GM19023 (cell line): ENCODE measurements at regions not wholly inside any gene's neighbourhood (a gene's known extent, or its start where the extent isn't known, plus 50 kb on each side); places are given as distances from the start of the nearest gene placed in this dataset.
"Not testable (repeated sequence)": the region's sequence is repeated elsewhere in the genome, so short reads cannot be mapped to it uniquely, and the experiment has no call there.

Source experiments
- ATAC-seq: cut with Tn5 transposase; IDR thresholded peaks from one replicate; pipeline ENCODE4 v1.9.1; 2021; ENCODE audit warnings: mild to moderate bottlenecking, moderate library complexity; ENCODE audit not compliant: unreplicated experiment

DNA sequence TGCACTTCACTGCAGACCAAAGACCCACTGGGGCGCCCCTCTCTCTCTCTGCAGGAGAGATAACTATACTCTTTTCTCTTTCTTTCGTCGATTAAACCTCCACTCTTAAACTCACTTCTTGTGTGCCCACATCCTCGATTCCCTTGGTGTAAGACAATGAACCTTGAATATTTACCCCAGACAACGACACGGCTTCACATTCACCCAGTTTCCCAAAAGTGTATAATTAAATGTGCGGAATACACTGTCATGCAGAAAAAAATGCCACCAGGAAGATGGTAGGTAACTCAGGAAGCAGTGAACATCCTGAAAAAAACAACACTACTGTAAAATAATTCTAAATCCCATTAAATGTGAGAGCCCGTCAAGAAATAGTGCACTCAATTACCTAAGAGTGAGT, 882.2 kb downstream of the TYW1 start:
- no peak for ATAC-seq

DNA sequence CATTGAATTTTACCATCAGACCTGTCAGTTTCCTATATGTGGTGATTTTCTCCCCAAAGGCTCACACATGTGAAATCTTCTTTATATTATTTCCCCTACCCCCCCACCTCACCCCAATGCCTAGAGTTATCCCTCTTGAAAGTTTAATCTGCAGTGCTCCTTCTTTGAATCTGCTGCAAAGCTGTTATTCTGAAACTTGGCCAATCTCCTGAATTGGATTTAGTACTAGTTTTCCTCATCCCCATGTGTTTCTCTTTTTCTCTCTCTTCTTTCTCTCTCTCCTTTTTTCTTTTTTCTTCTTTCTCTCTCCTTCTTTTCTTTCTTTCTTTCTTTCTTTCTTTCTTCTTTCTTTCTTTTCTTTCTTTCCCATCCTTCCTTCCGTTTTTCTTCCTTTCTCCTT, 886.2 kb downstream of the TYW1 start:
- no peak for ATAC-seq

DNA sequence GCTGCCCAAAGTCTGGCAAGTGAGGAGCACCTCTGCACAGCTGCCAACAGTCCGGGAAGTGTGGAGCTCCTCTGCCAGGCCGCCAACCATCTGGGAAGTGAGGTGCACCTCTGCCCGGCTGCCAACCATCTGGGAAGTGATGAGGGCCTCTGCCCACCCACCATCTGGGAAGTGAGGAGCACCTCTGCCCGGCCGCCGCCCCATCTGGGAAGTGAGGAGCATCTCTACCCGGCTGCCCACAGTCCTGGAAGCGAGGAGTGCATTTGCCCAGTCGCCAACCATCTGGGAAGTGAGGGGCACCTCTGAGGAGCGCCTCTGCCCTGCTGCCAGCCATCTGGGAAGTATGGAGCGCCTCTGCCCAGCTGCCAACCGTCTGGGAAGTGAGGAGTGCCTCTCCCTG, 893.7 kb downstream of the TYW1 start:
- ATAC-seq: no peak

DNA sequence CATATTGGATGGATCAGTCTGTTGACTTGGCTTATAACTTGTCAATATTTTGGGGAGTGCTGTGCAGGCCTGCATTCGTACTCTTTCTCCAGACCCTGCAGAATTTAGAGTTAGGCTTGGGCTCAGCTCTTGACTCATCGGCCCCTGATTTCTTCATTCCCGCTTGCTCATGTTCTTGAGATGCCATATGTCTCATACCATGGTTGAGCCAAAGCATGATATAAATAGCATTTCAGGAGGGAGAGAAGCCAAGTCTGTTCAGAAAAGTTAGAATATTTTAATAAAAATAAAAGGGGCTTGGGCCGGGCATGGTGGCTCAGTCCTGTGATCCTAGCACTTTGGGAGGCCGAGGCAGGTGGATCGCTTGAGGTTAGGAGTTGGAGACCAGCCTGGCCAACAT, 898.1 kb downstream of the TYW1 start:
- no peak for ATAC-seq

DNA sequence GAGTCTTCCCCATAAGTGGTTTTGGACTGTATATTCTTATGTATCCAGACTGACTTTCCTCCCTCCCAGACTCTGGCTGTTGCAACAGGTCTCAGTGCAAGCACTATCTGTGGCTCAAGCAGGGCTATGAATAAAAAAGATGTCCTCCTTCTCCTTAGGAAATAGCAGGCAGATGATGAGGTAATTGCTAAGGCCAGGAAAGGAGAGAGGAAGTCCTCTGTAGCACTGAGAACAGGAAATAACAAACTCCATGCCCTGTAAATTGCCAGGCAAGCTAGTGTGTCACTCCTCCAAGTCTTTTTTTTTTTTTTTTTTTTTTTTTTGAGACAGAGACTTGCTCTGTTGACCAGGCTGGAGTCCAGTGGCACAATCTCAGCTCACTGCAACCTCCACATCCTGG, 900.1 kb downstream of the TYW1 start:
- no peak for ATAC-seq

DNA sequence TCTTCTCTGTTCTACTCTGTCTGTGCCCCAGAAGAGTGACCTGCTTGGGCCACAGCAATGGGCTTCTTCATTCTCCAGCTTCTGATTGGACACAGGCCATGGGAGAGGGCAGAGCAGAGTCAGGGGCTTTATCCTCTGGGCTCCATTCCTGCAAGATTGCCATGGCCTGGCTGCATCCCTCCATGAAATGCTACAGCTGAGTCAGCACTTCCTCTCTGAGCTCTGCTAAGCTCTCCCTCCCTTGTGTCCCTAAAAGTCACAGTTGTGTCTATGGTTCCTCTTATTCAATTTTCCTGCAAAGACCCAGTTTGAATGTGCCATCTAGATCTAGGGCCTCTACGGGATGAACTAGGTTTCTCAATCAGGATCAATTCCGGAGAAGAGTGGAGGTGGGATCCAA, 903.8 kb downstream of the TYW1 start:
- no peak for ATAC-seq

DNA sequence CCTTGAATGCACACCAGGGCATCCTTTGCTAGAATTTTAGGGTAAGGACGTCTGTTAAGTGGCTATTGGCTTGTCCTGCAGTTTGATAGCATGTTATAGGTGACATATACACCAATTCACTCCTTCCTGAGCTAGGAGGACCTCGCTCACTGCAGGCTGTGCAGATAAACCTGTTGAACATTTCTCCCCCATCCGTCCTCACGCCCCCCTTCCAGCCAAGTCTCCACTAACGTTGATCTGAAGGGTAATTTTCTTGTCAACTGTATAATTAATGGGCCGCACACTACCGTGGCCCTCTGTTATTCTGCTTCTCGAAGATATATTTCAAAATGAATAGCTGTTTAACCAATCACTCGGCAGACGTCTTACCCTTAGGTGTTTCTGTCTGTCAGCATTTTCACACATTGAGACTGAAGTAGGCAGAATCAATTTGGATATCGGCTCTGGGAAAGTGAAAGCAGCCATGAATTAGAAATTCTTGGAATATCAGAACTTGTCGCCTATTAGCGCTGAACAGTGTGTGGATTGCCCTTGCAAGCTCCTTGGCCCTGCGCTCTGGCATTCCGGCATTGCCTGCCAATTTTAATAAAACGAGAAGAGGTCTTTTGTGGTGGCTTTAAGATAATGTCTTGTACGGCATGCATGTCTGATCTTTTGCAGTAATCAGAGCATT, 905.3 kb downstream of the TYW1 start:
- no peak for ATAC-seq

DNA sequence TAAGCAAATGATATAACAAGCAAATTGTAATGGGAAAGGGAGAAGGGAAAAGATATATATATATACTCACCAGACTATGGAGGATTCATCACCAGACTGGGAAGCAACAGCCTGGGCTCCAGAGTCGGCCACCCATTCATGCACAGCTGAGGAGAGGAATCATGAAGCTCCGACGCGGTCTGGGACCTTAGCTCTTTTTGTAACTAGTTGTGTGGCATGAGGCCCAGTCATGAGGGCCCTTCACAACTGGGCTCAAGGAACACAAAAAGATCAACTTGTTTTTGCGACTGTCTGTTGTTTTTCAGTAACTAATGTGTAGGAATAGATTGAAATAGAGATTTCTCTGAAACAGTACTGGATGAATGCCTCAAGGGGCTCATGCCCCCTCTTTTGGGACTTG, 911.2 kb downstream of the TYW1 start:
- no peak for ATAC-seq

DNA sequence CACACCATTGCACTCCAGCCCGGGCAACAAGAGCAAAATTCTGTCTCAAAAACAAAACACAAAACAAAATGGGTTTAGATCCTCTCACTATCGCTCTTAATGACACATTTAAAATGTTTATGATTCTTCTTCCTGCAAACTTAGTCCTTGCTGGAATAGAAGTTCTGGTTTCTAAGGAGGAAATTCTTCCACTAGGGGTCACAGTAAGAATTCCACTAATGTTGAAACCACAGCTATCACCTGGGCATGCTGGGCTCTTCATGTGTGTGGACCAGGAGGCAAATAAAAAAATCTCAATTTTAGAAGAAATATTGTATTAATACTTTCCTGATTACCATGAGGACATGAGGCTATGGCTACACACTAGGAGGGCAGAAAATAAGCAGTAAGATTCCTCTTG, 915.8 kb downstream of the TYW1 start:
- ATAC-seq: no peak

DNA sequence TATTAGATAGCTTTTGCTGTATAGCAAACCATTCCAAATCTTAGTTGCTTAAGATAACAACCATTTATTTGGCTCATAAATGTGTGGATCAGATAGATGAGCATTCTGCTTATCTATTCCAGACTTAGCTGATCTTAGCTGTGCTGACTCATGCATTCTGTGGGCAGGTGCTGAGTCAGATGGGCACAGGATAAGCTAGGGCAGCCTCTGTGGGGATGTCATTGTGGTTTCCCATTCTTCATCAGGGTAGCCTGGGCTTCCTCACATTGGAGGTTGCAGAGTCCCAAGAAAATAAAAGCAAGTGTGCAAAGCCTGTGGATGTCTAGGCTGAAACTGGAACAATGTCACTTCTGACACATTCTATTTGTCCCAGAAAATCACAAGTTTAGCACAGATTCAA, 917.0 kb downstream of the TYW1 start:
- no peak for ATAC-seq

DNA sequence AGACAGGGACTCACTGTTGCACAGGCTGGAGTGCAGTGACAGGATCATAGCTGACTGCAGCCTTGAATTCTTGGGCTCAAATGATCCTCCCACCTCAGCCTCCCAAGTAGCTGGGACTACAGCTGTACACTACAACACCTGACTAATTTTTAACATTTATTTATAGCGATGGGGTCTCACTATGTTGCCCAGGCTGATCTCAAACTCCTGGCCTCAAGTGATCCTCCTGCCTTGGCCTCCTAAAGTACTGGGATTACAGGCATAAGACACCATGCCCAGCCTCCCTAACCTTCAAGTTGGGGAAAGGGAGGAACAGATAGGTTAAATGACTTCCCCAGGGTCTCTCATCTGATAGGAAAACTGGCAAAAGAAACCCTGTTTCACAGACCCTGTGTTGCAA, 919.5 kb downstream of the TYW1 start:
- ATAC-seq: not testable (repeated sequence)

DNA sequence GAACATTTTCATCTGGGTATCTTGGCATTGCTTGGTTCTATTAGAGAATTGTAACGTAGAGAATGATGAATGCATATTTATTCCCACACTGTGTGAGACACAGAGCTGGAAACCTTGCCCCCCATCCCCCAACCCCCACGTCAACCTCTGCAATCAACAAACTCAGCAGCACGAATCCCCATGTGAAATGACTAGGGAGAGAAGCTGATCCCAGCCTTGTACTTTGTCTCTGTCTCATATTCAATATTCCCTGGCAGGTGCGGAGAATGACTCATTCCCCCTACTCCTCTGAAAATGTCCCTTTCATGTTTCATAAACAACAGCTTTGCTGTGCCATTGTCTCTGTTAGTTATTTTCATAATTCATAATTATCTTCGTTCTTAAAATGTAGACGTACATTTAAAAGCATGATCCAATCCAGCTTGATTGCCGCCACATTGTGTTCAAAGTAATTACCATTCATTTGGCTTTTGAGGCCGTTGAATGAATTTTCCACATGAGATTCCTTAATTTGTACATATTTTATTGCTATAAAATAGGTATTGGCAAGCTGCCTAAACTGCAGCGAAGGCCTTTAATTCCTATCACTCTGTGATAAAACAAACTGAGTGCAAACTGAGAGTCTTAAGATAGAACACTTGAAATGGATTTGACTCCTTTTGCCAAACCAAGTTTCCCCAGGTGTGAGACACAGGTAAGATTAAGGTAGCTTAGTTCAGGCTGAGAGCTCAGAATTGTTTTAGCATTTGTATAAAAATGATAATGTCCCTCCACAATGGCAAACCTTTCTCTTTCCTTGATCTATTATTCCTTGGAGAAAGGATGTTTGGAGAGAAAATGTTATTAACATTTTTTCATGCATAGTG, 920.2 kb downstream of the TYW1 start:
- no peak for ATAC-seq

DNA sequence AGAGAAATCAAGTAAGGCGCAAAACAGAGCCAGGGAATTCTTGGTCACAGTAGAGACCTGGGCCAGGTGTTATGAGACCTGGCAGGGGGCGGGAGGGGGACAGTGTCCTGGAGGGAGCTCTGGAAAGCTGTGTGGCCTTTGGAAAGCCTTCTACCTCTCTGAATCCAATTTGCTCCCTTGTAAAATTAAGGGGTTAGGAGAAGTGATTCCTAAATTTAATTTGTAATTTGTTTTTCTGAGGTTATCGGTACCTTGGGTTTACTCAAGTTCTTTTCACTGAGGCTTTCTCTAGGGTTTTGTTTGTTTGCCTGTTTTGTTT, 920.8 kb downstream of the TYW1 start:
- no peak for ATAC-seq

DNA sequence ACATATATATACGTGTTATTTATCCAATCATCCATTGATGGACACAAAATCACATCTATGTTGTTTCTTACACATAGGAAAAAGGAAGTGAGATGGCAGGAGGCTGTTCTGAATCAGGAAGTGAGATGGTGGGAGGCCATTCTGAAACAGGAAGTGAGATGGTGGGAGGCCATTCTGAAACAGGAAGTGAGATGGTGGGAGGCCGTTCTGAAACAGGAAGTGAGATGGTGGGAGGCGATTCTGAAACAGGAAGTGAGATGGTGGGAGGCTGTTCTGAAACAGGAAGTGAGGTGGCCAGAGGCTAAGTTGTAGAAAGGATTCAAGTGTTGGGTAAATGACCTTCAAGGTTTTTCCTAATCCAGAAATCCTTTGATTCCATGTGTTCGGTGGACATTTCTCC, 921.5 kb downstream of the TYW1 start:
- no peak for ATAC-seq

DNA sequence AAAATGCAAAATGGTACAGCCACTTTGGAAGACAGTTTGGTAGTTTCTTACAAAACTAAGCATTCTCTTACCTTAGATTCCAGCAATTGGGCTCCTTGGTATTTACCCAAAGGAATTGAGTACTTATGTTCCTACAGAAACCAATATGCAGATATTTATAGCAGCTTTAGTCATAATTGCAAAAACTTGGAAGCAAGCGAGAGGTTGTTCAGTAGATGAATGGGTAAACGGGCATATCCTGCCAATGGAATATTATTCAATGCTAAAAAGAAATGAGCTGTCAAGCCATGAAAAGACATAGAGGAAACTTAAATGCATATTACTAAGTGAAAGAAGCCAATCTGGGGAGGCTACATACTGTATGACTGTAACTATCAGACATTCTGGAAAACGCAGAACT, 926.7 kb downstream of the TYW1 start:
- ATAC-seq: no peak

DNA sequence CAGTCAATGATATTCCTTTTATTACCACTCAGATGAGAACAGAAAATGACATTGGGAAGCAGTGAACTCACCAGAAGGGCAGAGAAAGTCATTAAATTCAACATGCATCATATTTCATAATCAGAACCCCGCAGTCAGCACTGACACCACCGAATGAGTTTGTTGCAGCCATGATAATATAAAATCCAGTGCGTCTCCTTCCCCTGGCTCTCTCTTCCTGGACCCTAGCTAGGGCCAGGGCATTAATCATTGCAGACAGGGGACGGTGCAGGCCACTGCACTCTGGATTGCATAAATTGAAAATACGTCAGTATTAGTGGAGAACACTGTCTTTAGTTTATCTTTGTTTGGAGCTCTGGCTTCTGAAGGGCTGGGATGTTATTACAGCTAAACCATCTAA, 931.5 kb downstream of the TYW1 start:
- ATAC-seq: no peak

DNA sequence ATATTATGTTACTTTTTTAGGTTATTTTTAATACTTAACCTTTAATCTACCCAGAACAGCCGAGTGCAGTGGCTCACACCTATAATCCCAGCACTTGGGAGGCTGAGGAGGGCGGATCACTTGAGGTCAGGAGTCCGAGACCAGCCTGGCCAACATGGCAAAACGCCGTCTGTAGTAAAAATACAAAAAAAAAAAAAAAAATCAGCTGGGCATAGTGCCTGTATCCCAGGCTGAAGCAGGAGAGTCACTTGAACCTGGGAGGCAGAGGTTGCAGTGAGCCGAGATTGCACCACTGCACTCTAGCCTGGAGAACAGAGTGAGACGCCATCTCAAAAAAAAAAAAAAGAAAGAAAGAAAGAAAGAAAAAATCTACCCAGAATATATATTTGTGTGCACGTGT, 939.8 kb downstream of the TYW1 start:
- ATAC-seq: not testable (repeated sequence)

DNA sequence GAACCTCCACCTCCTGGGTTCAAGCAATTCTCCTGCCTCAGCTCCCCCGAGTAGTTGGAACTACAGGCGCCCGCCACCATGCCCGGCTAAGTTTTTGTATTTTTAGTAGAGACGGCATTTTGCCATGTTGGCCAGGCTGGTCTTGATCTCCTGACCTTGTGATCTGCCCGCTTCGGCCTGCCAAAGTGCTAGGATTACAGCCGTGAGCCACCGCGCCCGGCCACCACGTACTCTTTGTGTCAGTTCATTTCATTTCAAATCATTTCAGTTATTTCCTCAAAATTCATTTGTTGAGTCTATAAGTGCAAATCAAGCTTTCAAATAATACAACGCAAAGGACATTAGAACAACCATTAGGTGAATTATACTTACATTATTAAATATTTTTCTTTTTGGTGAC, 943.8 kb downstream of the TYW1 start:
- no peak for ATAC-seq

DNA sequence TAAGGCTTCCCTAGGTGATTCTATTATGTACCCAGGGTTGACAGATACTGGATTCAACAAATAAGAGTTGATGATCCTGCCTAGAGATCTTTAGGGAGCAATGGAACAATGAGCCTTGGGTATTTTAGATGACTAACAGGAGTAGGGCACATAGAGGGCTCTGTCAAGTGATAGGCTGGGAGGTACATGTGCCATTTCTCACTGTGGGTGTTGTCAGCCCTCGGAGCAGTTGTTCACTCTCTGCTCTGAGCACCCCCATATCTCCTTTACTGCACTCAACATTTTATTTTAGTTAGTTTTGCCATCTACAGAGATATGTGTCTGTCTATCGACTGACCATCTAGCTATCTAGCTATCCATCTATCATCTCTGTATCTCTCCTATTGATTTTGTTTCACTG, 950.6 kb downstream of the TYW1 start:
- ATAC-seq: no peak

DNA sequence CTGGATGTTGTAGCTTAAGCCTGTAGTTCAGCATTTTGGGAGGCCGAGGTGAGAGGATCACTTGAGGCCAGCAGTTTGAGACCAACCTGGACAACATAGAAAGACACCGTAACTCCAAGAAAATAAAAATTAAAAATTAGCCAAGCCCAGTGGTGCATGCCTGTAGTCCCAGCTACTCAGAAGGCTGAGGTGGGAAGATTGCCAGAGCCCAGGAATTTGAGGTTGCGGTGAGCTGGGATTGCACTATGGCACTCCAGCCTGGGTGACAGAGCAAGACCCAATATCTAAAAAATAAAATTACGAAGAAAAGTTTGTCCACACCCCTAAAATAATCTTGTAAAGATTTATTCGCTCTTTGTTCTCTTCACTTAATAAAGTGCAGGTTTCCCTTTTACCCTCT, 951.0 kb downstream of the TYW1 start:
- no peak for ATAC-seq

DNA sequence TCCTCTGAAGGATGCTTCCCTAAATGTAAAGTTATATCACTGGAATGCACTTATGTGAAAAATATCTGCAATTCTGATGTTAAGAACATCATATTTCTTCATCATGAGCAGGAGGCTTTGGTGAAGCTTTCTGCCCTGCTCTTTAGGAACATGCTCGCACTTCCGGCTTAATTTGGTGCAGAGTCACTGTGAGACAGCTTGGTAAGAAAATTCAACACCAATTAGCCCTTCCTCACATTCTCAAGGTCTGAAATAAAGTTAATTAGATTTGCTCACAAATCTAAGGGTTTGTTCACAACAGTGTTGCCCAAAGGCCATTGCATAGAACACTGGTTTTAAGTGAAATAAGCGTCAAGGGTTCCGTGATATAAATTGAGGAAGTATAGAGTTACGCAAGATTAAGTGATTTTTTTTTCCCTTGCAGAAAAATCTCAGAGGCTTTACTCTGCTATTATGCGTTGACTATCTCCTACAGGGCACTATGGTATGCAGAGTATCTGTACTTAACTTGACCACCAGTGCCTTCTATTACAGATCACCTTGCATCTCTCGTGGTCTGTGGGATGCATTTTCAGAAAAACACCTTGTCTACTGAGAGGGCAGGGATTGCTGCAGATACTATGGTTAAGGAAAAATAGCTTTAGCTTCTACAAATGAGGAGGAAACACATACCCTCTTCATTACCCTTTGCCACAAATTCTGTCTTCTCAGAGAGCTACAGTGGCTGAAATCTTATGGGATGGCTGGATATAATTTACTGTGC, 953.9 kb downstream of the TYW1 start:
- no peak for ATAC-seq

DNA sequence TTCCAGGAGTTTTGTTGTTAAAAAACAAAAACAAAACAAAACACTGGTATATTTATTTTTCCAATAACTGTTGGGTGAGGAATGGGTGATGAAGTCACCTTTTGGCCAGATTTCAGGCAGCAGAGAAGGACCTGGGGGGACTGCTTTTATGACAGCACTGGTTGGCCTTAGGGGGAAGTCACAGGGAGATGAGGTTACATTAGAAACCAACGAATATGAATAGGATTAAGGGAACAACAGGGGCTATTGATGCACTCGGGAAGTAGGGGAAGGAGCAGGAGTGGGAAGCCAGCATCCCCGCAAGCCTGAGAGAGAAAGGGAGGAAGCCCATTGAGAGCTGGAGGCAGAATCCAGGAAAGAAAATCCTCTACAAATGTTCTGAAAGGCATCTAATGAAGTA, 958.4 kb downstream of the TYW1 start:
- no peak for ATAC-seq
